HEK293 (cell line): ENCODE measurements at regions not wholly inside any gene's neighbourhood (a gene's known extent, or its start where the extent isn't known, plus 50 kb on each side); places are given as distances from the start of the nearest gene placed in this dataset.
A peak's percentile ranks its signal among the peaks of the same experiment; 100 is the strongest.

ENCODE experiments used
- CTCF ChIA-PET: fragments of 350-600 bp; formaldehyde crosslinking; extraction: SDS; loops from one replicate; lab custom pipeline; 2021; ENCODE audit warnings: antibody characterized with exemption; lab: Yijun Ruan, JAX
- POLR2A ChIA-PET: fragments of 300-600 bp; formaldehyde crosslinking; extraction: SDS; loops from one replicate; lab custom pipeline; 2020; ENCODE audit warnings: antibody characterized with exemption, inconsistent platforms; lab: Yijun Ruan, JAX
- H3K27ac ChIP-seq: fragments of 200-500 bp; sonication (Bioruptor generic); 2 replicates; pipeline ENCODE4 v1.5.1; 2014; ENCODE audit warnings: low read depth, low read length, control low read depth, inconsistent platforms; ENCODE audit errors: extremely low read depth
- H3K36me3 ChIP-seq, 2 experiments: fragments of 200-500 bp in 1 of 2; sonication (Bioruptor generic) in 1 of 2; 1 replicate in 1 of 2; 2 replicates in 1 of 2; pipeline ENCODE4 v1.5.1; 2014 to 2017; ENCODE audit warnings: inconsistent platforms in 2 of 2, low read length in 2 of 2; ENCODE audit not compliant: control insufficient read depth in 2 of 2, insufficient read depth in 1 of 2
- H3K4me1 ChIP-seq: fragments of 200-500 bp; sonication (Bioruptor generic); 2 replicates; pipeline ENCODE4 v1.5.1; 2014; ENCODE audit warnings: mild to moderate bottlenecking, low read length, inconsistent platforms; ENCODE audit not compliant: control insufficient read depth, insufficient read depth
- H3K4me3 ChIP-seq: 2 replicates; pipeline ENCODE4 v1.5.1; 2011; ENCODE audit warnings: low read depth, mild to moderate bottlenecking, control low read depth, low read length, moderate library complexity
- H3K9me3 ChIP-seq: fragments of 200-500 bp; sonication (Bioruptor generic); 2 replicates; pipeline ENCODE4 v1.5.1; 2014; ENCODE audit warnings: low read depth, low read length, inconsistent platforms; ENCODE audit not compliant: control insufficient read depth, insufficient read depth
- EGR2 ChIP-seq: fragments of 450-650 bp; formaldehyde crosslinking; IDR thresholded peaks from 2 replicates; pipeline ENCODE4 v1.5.1; 2016; ENCODE audit warnings: low read depth, missing biosample characterization, missing genetic modification characterization
- HOXD13 ChIP-seq: sonication (generic); formaldehyde crosslinking; IDR thresholded peaks from 2 replicates; pipeline ENCODE4 v1.8.0; 2022; ENCODE audit warnings: missing genetic modification reagents, borderline replicate concordance
- KLF8 ChIP-seq: fragments of 450-650 bp; formaldehyde crosslinking; IDR thresholded peaks from 2 replicates; pipeline ENCODE4 v1.5.1; 2016; ENCODE audit warnings: missing biosample characterization, missing genetic modification characterization
- SALL2 ChIP-seq: fragments of 450-650 bp; formaldehyde crosslinking; IDR thresholded peaks from 2 replicates; pipeline ENCODE4 v1.5.0; 2017; ENCODE audit warnings: missing biosample characterization, mild to moderate bottlenecking, missing genetic modification characterization, borderline replicate concordance
- TRIM28 ChIP-seq: IDR thresholded peaks from 2 replicates; pipeline ENCODE4 v1.6.1; 2011; ENCODE audit warnings: low read length, control low read depth, borderline replicate concordance
- WT1 ChIP-seq: fragments of 450-650 bp; formaldehyde crosslinking; IDR thresholded peaks from 2 replicates; pipeline ENCODE4 v1.5.1; 2016; ENCODE audit warnings: missing biosample characterization, missing genetic modification characterization
- ZBTB7A ChIP-seq: fragments of 450-650 bp; formaldehyde crosslinking; IDR thresholded peaks from 2 replicates; pipeline ENCODE4 v1.5.1; 2016; ENCODE audit warnings: low read depth, missing biosample characterization, missing genetic modification characterization
- ZBTB8A ChIP-seq: fragments of 450-650 bp; formaldehyde crosslinking; IDR thresholded peaks from 2 replicates; pipeline ENCODE4 v1.5.1; 2016; ENCODE audit warnings: missing biosample characterization, missing genetic modification characterization
- ZNF140 ChIP-seq: fragments of 450-650 bp; formaldehyde crosslinking; IDR thresholded peaks from 2 replicates; pipeline ENCODE4 v1.5.1; 2016; ENCODE audit warnings: missing biosample characterization, missing genetic modification characterization
- ZNF157 ChIP-seq: fragments of 450-650 bp; formaldehyde crosslinking; IDR thresholded peaks from 2 replicates; pipeline ENCODE4 v1.5.1; 2016; ENCODE audit warnings: missing biosample characterization, missing genetic modification characterization
- ZNF274 ChIP-seq, 2 experiments: fragments of 200-500 bp in 1 of 2; fragments of 450-650 bp in 1 of 2; sonication (Bioruptor generic) in 1 of 2; formaldehyde crosslinking in 1 of 2; IDR thresholded peaks; 2 replicates each; pipeline versions ENCODE4 v1.5.1 to v1.6.1; 2014 to 2016; ENCODE audit warnings: borderline replicate concordance in 1 of 2, inconsistent platforms in 1 of 2, low read length in 1 of 2, missing biosample characterization in 1 of 2, missing genetic modification characterization in 1 of 2
- ZNF302 ChIP-seq: fragments of 450-650 bp; formaldehyde crosslinking; IDR thresholded peaks from 2 replicates; pipeline ENCODE4 v1.5.1; 2016; ENCODE audit warnings: missing biosample characterization, missing genetic modification characterization, low read depth
- ZNF423 ChIP-seq: fragments of 450-650 bp; formaldehyde crosslinking; IDR thresholded peaks from 2 replicates; pipeline ENCODE4 v1.5.1; 2016; ENCODE audit warnings: missing biosample characterization, missing genetic modification characterization
- ZNF510 ChIP-seq: fragments of 450-650 bp; formaldehyde crosslinking; IDR thresholded peaks from 2 replicates; pipeline ENCODE4 v1.5.1; 2018; ENCODE audit warnings: mild to moderate bottlenecking, missing genetic modification characterization, missing biosample characterization; ENCODE audit not compliant: insufficient replicate concordance
- ZNF521 ChIP-seq: fragments of 450-650 bp; formaldehyde crosslinking; IDR thresholded peaks from 2 replicates; pipeline ENCODE4 v1.5.1; 2017; ENCODE audit warnings: missing biosample characterization, mild to moderate bottlenecking, missing genetic modification characterization
- ZNF626 ChIP-seq: fragments of 450-650 bp; sonication (Bioruptor Pico); formaldehyde crosslinking; IDR thresholded peaks from 2 replicates; pipeline ENCODE4 v1.5.1; 2018; ENCODE audit warnings: missing biosample characterization, missing genetic modification characterization, inconsistent platforms
- ZNF658 ChIP-seq: fragments of 450-650 bp; formaldehyde crosslinking; IDR thresholded peaks from 2 replicates; pipeline ENCODE4; 2016; ENCODE audit warnings: missing biosample characterization, missing genetic modification characterization
- ZNF664 ChIP-seq: fragments of 450-650 bp; formaldehyde crosslinking; IDR thresholded peaks from 2 replicates; pipeline ENCODE4 v1.5.1; 2016; ENCODE audit warnings: missing biosample characterization, missing genetic modification characterization
- ZNF701 ChIP-seq: fragments of 450-650 bp; formaldehyde crosslinking; IDR thresholded peaks from 2 replicates; pipeline ENCODE4 v1.5.1; 2016; ENCODE audit warnings: missing biosample characterization, missing genetic modification characterization
- ZNF747 ChIP-seq: fragments of 450-650 bp; formaldehyde crosslinking; IDR thresholded peaks from 2 replicates; pipeline ENCODE4 v1.5.1; 2016; ENCODE audit warnings: missing biosample characterization, missing genetic modification characterization
- ZNF76 ChIP-seq: fragments of 450-650 bp; formaldehyde crosslinking; IDR thresholded peaks from 2 replicates; pipeline ENCODE4; 2016; ENCODE audit warnings: low read depth, missing biosample characterization, missing genetic modification characterization, borderline replicate concordance
- ZNF777 ChIP-seq: fragments of 450-650 bp; formaldehyde crosslinking; IDR thresholded peaks from 2 replicates; pipeline ENCODE4 v1.5.1; 2017; ENCODE audit warnings: missing biosample characterization, missing genetic modification characterization, borderline replicate concordance
- TF ChIP-seq, protein P1 (sequence below): fragments of 450-650 bp; formaldehyde crosslinking; IDR thresholded peaks from 2 replicates; pipeline ENCODE4 v1.5.1; 2016; ENCODE audit warnings: missing biosample characterization, missing genetic modification characterization
- TF ChIP-seq, protein P2 (sequence below): fragments of 450-650 bp; IDR thresholded peaks from 2 replicates; pipeline ENCODE4 v1.5.1; 2018; ENCODE audit warnings: missing biosample characterization, missing genetic modification characterization

DNA sequence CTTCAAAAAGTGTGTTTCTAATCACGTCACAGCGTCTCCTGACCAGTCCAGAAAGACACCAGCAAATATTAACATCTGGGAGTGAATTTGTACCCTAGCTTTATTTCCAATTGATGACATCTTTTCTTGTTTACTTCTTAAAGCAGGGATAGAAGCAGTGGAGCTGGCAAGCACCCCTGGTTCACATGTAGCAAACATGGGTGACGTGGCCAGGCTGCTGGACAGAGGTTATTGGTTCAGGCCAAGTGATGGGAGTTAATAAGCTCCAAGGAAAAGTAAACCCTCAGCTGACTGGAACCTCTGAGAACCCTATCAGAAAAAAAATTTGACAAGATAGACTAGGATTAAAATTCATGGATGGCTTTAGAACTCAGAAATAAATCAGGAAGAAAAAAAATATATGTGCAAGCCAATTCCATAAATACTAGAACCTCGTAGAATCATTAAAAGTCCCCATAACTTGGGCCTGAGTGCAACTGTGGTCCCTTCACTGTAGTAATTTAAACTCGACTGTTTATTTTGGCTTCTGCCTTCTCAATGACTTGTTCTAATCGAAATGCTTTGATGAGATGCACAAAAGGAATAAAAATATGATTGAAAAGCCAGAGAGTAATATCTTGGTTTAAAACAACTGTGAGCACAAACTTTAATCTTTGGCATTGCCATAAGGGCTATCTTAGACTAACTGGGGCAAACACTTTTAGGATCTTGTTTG, 121.5 kb upstream of the CTAGE1 start:
- POLR2A ChIA-PET = no interaction called here

DNA sequence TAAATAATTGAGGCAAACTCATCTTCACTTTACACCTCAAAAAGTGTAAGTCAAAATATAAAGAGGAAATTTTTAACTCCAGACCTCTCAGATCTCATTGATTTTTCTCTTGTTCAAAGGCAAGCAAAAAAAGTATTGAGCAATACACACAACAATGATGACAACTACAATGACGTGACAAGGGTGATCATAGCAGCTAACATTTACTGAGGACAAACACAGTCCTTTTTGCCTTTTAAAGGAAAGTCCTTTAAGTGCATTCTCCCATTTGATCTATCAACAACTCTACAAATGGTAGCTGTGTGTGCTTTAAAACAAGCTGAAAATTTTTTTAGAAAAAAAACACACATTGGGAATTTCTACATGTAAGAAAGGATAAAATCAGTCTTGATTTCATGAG, 123.5 kb upstream of the CTAGE1 start:
- Histone ChIP-seq H3K36me3 (no peaks in the 10 kb centered on the region), H3K4me1 (peaks cover 10% of the 10 kb centered on the region), H3K27ac (no peak overlapping the region), H3K9me3 (no peaks in the 10 kb centered on the region), H3K4me3 (no peak overlapping the region)
- TF ChIP-seq, protein P1, sequence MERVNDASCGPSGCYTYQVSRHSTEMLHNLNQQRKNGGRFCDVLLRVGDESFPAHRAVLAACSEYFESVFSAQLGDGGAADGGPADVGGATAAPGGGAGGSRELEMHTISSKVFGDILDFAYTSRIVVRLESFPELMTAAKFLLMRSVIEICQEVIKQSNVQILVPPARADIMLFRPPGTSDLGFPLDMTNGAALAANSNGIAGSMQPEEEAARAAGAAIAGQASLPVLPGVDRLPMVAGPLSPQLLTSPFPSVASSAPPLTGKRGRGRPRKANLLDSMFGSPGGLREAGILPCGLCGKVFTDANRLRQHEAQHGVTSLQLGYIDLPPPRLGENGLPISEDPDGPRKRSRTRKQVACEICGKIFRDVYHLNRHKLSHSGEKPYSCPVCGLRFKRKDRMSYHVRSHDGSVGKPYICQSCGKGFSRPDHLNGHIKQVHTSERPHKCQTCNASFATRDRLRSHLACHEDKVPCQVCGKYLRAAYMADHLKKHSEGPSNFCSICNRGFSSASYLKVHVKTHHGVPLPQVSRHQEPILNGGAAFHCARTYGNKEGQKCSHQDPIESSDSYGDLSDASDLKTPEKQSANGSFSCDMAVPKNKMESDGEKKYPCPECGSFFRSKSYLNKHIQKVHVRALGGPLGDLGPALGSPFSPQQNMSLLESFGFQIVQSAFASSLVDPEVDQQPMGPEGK (tag by site-specific recombination) = no peak
- TF ChIP-seq ZNF510 (peak; percentile 46), SALL2 (tag by site-specific recombination) (no peak), HOXD13 (CRISPR knock-in tag) (no peak), ZNF747 (no peak), WT1 (tag by site-specific recombination) (no peak), ZNF626 (no peak)
- TF ChIP-seq, protein P2, sequence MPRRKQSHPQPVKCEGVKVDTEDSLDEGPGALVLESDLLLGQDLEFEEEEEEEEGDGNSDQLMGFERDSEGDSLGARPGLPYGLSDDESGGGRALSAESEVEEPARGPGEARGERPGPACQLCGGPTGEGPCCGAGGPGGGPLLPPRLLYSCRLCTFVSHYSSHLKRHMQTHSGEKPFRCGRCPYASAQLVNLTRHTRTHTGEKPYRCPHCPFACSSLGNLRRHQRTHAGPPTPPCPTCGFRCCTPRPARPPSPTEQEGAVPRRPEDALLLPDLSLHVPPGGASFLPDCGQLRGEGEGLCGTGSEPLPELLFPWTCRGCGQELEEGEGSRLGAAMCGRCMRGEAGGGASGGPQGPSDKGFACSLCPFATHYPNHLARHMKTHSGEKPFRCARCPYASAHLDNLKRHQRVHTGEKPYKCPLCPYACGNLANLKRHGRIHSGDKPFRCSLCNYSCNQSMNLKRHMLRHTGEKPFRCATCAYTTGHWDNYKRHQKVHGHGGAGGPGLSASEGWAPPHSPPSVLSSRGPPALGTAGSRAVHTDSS (tag by site-specific recombination) = no peak
- CTCF ChIA-PET = interaction anchor here (0.6 kb wide), 1 partner anchor 217 kb away, joined by 3 read pairs; no protein-coding TSS in a partner anchor
- POLR2A ChIA-PET = no interaction called here

More for the DNA sequence above, 121.5 kb upstream of the CTAGE1 start:
- Histone ChIP-seq H3K4me1 (no peaks in the 10 kb centered on the region), H3K36me3 (no peaks in the 10 kb centered on the region), H3K4me3 (no peak overlapping the region), H3K27ac (no peak overlapping the region), H3K9me3 (no peaks in the 10 kb centered on the region)
- TF ChIP-seq KLF8 (tag by site-specific recombination) = no peak
- no peak for TF ChIP-seq ZNF664 (tag by site-specific recombination)
- no peak for TF ChIP-seq TRIM28
- TF ChIP-seq ZNF157 = no peak
- TF ChIP-seq ZNF747 = no peak
- TF ChIP-seq ZNF521 (tag by site-specific recombination) = no peak
- no peak for TF ChIP-seq ZNF701 (tag by site-specific recombination)
- no peak for TF ChIP-seq EGR2 (tag by site-specific recombination)
- no peak for TF ChIP-seq ZNF777 (tag by site-specific recombination)
- no peak for TF ChIP-seq ZNF302 (tag by site-specific recombination)
- no peak for TF ChIP-seq ZBTB8A
- no peak for TF ChIP-seq ZNF76 (tag by site-specific recombination)
- no peak for TF ChIP-seq ZNF274 (IDR thresholded peaks at IDR 0.05; ENCODE audit: low read length)
- TF ChIP-seq ZNF274 (tag by site-specific recombination; IDR thresholded peaks at IDR 0.05; ENCODE audit: borderline replicate concordance) = no peak
- TF ChIP-seq ZBTB7A (tag by site-specific recombination) = no peak
- TF ChIP-seq ZNF140 = no peak
- no peak for TF ChIP-seq ZNF658
- TF ChIP-seq ZNF510 = no peak
- TF ChIP-seq ZNF423 = no peak
- CTCF ChIA-PET = no interaction called here
